Vagina (tissue), 2 donors: ENCODE measurements at regions not wholly inside any gene's neighbourhood (a gene's known extent, or its start where the extent isn't known, plus 50 kb on each side); places are given as distances from the start of the nearest gene placed in this dataset.

Experiments
- POLR2A ChIP-seq, 2 donors: fragments of 450-650 bp; IDR thresholded peaks; one replicate each; pipeline ENCODE4 v1.6.1; 2017; ENCODE audit warnings: antibody characterized with exemption in 2 of 2, mild to moderate bottlenecking in 2 of 2, moderate library complexity in 2 of 2
- TF ChIP-seq, protein P1 (sequence below), 3 experiments: fragments of 450-650 bp in 2 of 3; fragments of 200-600 bp in 1 of 3; sonication (generic) in 1 of 3; IDR thresholded peaks; one replicate each; pipeline ENCODE4 v1.5.1; 2017 to 2019; ENCODE audit warnings: antibody characterized with exemption in 3 of 3, mild to moderate bottlenecking in 2 of 3, moderate library complexity in 2 of 3

GRCh38 chr3:43162230-43163084 lies 56.6 kb upstream of the POMGNT2 start:
- TF ChIP-seq, protein P1, sequence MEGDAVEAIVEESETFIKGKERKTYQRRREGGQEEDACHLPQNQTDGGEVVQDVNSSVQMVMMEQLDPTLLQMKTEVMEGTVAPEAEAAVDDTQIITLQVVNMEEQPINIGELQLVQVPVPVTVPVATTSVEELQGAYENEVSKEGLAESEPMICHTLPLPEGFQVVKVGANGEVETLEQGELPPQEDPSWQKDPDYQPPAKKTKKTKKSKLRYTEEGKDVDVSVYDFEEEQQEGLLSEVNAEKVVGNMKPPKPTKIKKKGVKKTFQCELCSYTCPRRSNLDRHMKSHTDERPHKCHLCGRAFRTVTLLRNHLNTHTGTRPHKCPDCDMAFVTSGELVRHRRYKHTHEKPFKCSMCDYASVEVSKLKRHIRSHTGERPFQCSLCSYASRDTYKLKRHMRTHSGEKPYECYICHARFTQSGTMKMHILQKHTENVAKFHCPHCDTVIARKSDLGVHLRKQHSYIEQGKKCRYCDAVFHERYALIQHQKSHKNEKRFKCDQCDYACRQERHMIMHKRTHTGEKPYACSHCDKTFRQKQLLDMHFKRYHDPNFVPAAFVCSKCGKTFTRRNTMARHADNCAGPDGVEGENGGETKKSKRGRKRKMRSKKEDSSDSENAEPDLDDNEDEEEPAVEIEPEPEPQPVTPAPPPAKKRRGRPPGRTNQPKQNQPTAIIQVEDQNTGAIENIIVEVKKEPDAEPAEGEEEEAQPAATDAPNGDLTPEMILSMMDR (IDR thresholded peaks at IDR 0.05) = peak in 2 of 3 experiments; percentile 40 to 49
- no peak for TF ChIP-seq POLR2A (IDR thresholded peaks at IDR 0.05)
